Trophoblast cell (in vitro differentiated cells and primary cell): ENCODE measurements at regions not wholly inside any gene's neighbourhood (a gene's known extent, or its start where the extent isn't known, plus 50 kb on each side); places are given as distances from the start of the nearest gene placed in this dataset.

Experiments
- DNase-seq, 2 donors: peaks; one replicate each; pipeline ENCODE4 v3.0.0-alpha.2; 2016
- H2AFZ ChIP-seq: 2 replicates; pipeline ENCODE4 v1.6.1; 2013; ENCODE audit warnings: low read length, moderate library complexity, mild to moderate bottlenecking; ENCODE audit not compliant: insufficient read depth, poor library complexity
- H2AK5ac ChIP-seq: 2 replicates; pipeline ENCODE4 v1.6.1; 2013; ENCODE audit warnings: mild to moderate bottlenecking, low read length
- H2BK120ac ChIP-seq: 2 replicates; pipeline ENCODE4 v1.6.1; 2013; ENCODE audit warnings: low read length, mild to moderate bottlenecking, moderate library complexity; ENCODE audit not compliant: insufficient read depth, poor library complexity
- H2BK12ac ChIP-seq: 2 replicates; pipeline ENCODE4 v1.6.1; 2013; ENCODE audit warnings: mild to moderate bottlenecking, low read length, moderate library complexity
- H2BK5ac ChIP-seq: 2 replicates; pipeline ENCODE4 v1.6.1; 2013; ENCODE audit warnings: low read length, low read depth, moderate library complexity, mild to moderate bottlenecking; ENCODE audit not compliant: poor library complexity
- H3K14ac ChIP-seq: 2 replicates; pipeline ENCODE4 v1.6.1; 2013; ENCODE audit warnings: mild to moderate bottlenecking, low read length
- H3K18ac ChIP-seq: 2 replicates; pipeline ENCODE4 v1.6.1; 2013; ENCODE audit warnings: mild to moderate bottlenecking, low read length
- H3K23ac ChIP-seq: 2 replicates; pipeline ENCODE4 v1.6.1; 2013; ENCODE audit warnings: low read length
- H3K27ac ChIP-seq: 2 replicates; pipeline ENCODE4 v1.5.1; 2013; ENCODE audit warnings: low read depth, mild to moderate bottlenecking, inconsistent platforms, low read length, moderate library complexity
- H3K27me3 ChIP-seq: 2 replicates; pipeline ENCODE4 v1.6.1; 2013; ENCODE audit warnings: inconsistent platforms, mild to moderate bottlenecking, low read length, moderate library complexity; ENCODE audit not compliant: insufficient read depth
- H3K36me3 ChIP-seq, 2 experiments: 1 replicate in 1 of 2; 2 replicates in 1 of 2; pipeline ENCODE4 v1.6.1; 2013; ENCODE audit warnings: low read length in 2 of 2, mild to moderate bottlenecking in 2 of 2, moderate library complexity in 1 of 2; ENCODE audit not compliant: insufficient read depth in 2 of 2, control insufficient read depth in 1 of 2
- H3K4ac ChIP-seq: 2 replicates; pipeline ENCODE4 v1.6.1; 2013; ENCODE audit warnings: low read depth, mild to moderate bottlenecking, low read length, moderate library complexity
- H3K4me1 ChIP-seq, 2 experiments: 1 replicate in 1 of 2; 2 replicates in 1 of 2; pipeline ENCODE4 v1.6.1; 2013; ENCODE audit warnings: low read length in 2 of 2, mild to moderate bottlenecking in 2 of 2, moderate library complexity in 1 of 2; ENCODE audit not compliant: insufficient read depth in 2 of 2, control insufficient read depth in 1 of 2
- H3K4me2 ChIP-seq: 2 replicates; pipeline ENCODE4 v1.6.1; 2013; ENCODE audit warnings: inconsistent platforms, mild to moderate bottlenecking, low read length, moderate library complexity
- H3K4me3 ChIP-seq: 2 replicates; pipeline ENCODE4 v1.5.1; 2013; ENCODE audit warnings: mild to moderate bottlenecking, low read depth, low read length, inconsistent platforms
- H3K79me1 ChIP-seq: one replicate; pipeline ENCODE4 v1.6.1; 2013; ENCODE audit warnings: low read length
- H3K79me2 ChIP-seq: 2 replicates; pipeline ENCODE4 v1.6.1; 2013; ENCODE audit warnings: low read length, mild to moderate bottlenecking; ENCODE audit not compliant: control insufficient read depth, insufficient read depth, poor library complexity
- H3K9ac ChIP-seq: 2 replicates; pipeline ENCODE4 v1.6.1; 2013; ENCODE audit warnings: mild to moderate bottlenecking, low read length
- H3K9me3 ChIP-seq: 2 replicates; pipeline ENCODE4 v1.6.1; 2013; ENCODE audit warnings: low read depth, mild to moderate bottlenecking, control low read depth, inconsistent platforms, low read length; ENCODE audit not compliant: insufficient read depth
- H4K12ac ChIP-seq: 2 replicates; pipeline ENCODE4 v1.6.1; 2013; ENCODE audit warnings: low read depth, mild to moderate bottlenecking, low read length, moderate library complexity
- H4K8ac ChIP-seq: 2 replicates; pipeline ENCODE4 v1.6.1; 2013; ENCODE audit warnings: low read depth, mild to moderate bottlenecking, low read length, moderate library complexity
- H4K91ac ChIP-seq: one replicate; pipeline ENCODE4 v1.6.1; 2013; ENCODE audit warnings: low read depth, mild to moderate bottlenecking, low read length, moderate library complexity
- WGBS: extraction: QIAGEN DNeasy Blood & Tissue Kit; methylation state at CpG from one replicate; pipeline ENCODE4 v1.1.7; 2013; ENCODE audit warnings: missing lambda C conversion rate; ENCODE audit not compliant: insufficient read length, insufficient coverage; ENCODE audit errors: extremely low coverage; 5-methylcytosine and 5-hydroxymethylcytosine counted together

GRCh38 chr2:204346906-204347305, 198.4 kb upstream of the PARD3B start:
- H4K8ac ChIP-seq, result no peak overlapping the region
- H3K4me1 ChIP-seq, result no peaks in the 10 kb centered on the region
- H4K91ac ChIP-seq, result no peak overlapping the region
- H2BK5ac ChIP-seq, result no peak overlapping the region
- no peak overlapping the region for H2BK12ac ChIP-seq
- H3K4ac ChIP-seq, result no peak overlapping the region
- no peak overlapping the region for H3K23ac ChIP-seq
- no peak overlapping the region for H3K27ac ChIP-seq
- WGBS, result 100% methylated on average over 1 of the region's 3 CpGs
- no peaks in the 10 kb centered on the region for H3K79me2 ChIP-seq
- no peak overlapping the region for H3K4me2 ChIP-seq
- no peak overlapping the region for H2AFZ ChIP-seq
- DNase-seq, result no peak
- no peaks in the 10 kb centered on the region for H3K27me3 ChIP-seq
- no peak overlapping the region for H3K18ac ChIP-seq
- no peak overlapping the region for H2AK5ac ChIP-seq
- H3K14ac ChIP-seq, result no peak overlapping the region
- H3K9ac ChIP-seq, result no peak overlapping the region
- no peak overlapping the region for H2BK120ac ChIP-seq
- no peak overlapping the region for H4K12ac ChIP-seq
- no peaks in the 10 kb centered on the region for H3K36me3 ChIP-seq
- no peaks in the 10 kb centered on the region for H3K9me3 ChIP-seq
- H3K79me1 ChIP-seq, result no peaks in the 10 kb centered on the region
- H3K4me3 ChIP-seq, result no peak overlapping the region

GRCh38 chr2:204353823-204354222, 191.5 kb upstream of the PARD3B start:
- Histone ChIP-seq H3K4me1 (no peaks in the 10 kb centered on the region), H2AK5ac (no peak overlapping the region), H3K4ac (no peak overlapping the region), H3K4me3 (no peak overlapping the region), H3K27ac (no peak overlapping the region), H2BK120ac (no peak overlapping the region), H3K9ac (no peak overlapping the region), H3K18ac (no peak overlapping the region), H4K8ac (no peak overlapping the region), H3K9me3 (no peaks in the 10 kb centered on the region), H3K27me3 (no peaks in the 10 kb centered on the region), H4K12ac (no peak overlapping the region), H3K36me3 (no peaks in the 10 kb centered on the region), H3K79me1 (no peaks in the 10 kb centered on the region), H3K23ac (no peak overlapping the region), H2BK12ac (no peak overlapping the region), H4K91ac (no peak overlapping the region), H3K79me2 (no peaks in the 10 kb centered on the region), H2BK5ac (no peak overlapping the region), H3K14ac (no peak overlapping the region), H3K4me2 (no peak overlapping the region), H2AFZ (no peak overlapping the region)
- no CpG with 5 or more reads among the region's 4 CpGs for WGBS
- no peak for DNase-seq

DNA sequence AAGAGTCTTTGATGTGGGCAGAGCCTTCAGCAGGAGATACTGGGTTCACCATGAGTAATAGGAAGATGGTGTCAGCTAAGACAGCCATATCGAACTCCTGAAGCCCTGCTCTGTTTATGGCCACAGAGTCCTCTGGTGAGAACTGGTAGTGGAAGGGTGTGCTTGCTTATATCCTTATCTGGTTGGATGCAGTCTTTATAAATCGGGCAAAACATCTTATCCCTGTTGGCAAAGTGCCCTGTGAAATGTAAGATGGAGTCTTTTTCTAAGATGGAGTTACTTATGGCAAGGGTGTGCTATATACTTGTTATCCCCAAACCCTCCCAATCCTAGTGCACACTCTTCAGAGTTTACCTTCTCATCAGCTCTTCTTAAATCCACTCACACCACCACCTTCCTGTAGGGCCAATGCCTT, 190.8 kb upstream of the PARD3B start:
- DNase-seq, result no peak
- Histone ChIP-seq H2BK120ac (no peak overlapping the region), H2AK5ac (no peak overlapping the region)

DNA sequence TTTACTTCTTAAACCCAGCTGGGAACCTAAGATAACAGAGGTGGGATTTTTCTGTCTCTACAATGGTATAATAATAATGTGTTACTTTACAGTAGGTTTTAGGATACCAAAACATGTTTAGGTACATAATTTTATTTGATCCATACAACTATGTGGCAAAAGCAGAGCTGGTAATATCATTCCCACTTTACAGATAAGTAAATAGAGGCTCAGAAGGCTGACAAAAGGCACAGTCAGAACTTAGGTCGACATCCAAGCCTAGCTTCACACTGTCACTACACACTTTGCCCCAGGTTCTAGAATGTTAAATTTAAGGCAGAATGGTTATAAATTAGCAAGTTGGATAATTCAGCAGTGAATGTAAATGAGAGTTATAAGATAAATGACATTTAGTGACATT, 189.6 kb upstream of the PARD3B start:
- Histone ChIP-seq H3K79me2 (no peaks in the 10 kb centered on the region), H3K9me3 (no peaks in the 10 kb centered on the region), H2AK5ac (no peak overlapping the region), H4K12ac (no peak overlapping the region), H2AFZ (no peak overlapping the region), H3K4me3 (no peak overlapping the region), H3K23ac (no peak overlapping the region), H2BK5ac (no peak overlapping the region), H3K9ac (no peak overlapping the region), H3K79me1 (no peaks in the 10 kb centered on the region), H4K8ac (no peak overlapping the region), H3K36me3 (no peaks in the 10 kb centered on the region), H4K91ac (no peak overlapping the region), H3K14ac (no peak overlapping the region), H3K4ac (no peak overlapping the region), H3K27ac (no peak overlapping the region), H3K27me3 (no peaks in the 10 kb centered on the region), H2BK120ac (no peak overlapping the region), H3K18ac (no peak overlapping the region), H2BK12ac (no peak overlapping the region), H3K4me2 (no peak overlapping the region), H3K4me1 (no peaks in the 10 kb centered on the region)
- no peak for DNase-seq
- WGBS, result no CpG with 5 or more reads among the region's 1 CpG

More for the DNA sequence above, 190.8 kb upstream of the PARD3B start:
- no peak overlapping the region for H3K4me2 ChIP-seq
- WGBS, result no CpG with 5 or more reads among the region's 2 CpGs
- no peak overlapping the region for H2AFZ ChIP-seq
- no peak overlapping the region for H3K4ac ChIP-seq
- no peak overlapping the region for H3K9ac ChIP-seq
- no peak overlapping the region for H4K91ac ChIP-seq
- H3K4me1 ChIP-seq, result no peaks in the 10 kb centered on the region
- no peaks in the 10 kb centered on the region for H3K79me1 ChIP-seq
- H3K27me3 ChIP-seq, result no peaks in the 10 kb centered on the region
- no peaks in the 10 kb centered on the region for H3K79me2 ChIP-seq
- H3K9me3 ChIP-seq, result no peaks in the 10 kb centered on the region
- H2BK12ac ChIP-seq, result no peak overlapping the region
- H4K8ac ChIP-seq, result no peak overlapping the region
- H3K36me3 ChIP-seq, result no peaks in the 10 kb centered on the region
- H2BK5ac ChIP-seq, result no peak overlapping the region
- H4K12ac ChIP-seq, result no peak overlapping the region
- no peak overlapping the region for H3K18ac ChIP-seq
- no peak overlapping the region for H3K4me3 ChIP-seq
- H3K23ac ChIP-seq, result no peak overlapping the region
- H3K14ac ChIP-seq, result no peak overlapping the region
- H3K27ac ChIP-seq, result no peak overlapping the region
